ENCODE measurements at regions not wholly inside any gene's neighbourhood (a gene's known extent, or its start where the extent isn't known, plus 50 kb on each side); places are given as distances from the start of the nearest gene placed in this dataset.

- Histone ChIP-seq H3K4me3 (ENCODE audit: extremely low read depth in 1 of 4, insufficient read depth in 2 of 4, low read depth in 3 of 4, low read length in 4 of 4) (no peak overlapping the region), H4K20me1 (replicated peaks in 1 of 2; ENCODE audit: control insufficient read depth in 1 of 2, insufficient read depth in 2 of 2, low read length in 2 of 2) (peaks cover 0 to 4% of the 10 kb centered on the region in 2 experiments), H3K4ac (replicated peaks; ENCODE audit: insufficient read length, low read depth, low read length) (no peak overlapping the region), H3K56ac (replicated peaks; ENCODE audit: insufficient read length, low read depth, low read length) (no peak overlapping the region), H2BK20ac (ENCODE audit: low read length) (no peak overlapping the region), H3K27ac (ENCODE audit: low read depth, low read length) (no peak overlapping the region), H3K4me2 (ENCODE audit: insufficient read depth in 1 of 2, low read depth in 2 of 2, low read length in 2 of 2) (no peak overlapping the region), H3K79me1 (ENCODE audit: low read depth, low read length) (no peaks in the 10 kb centered on the region), H2BK15ac (ENCODE audit: low read length) (no peak overlapping the region), H3K36me3 (ENCODE audit: control insufficient read depth in 2 of 4, insufficient read depth in 4 of 4, low read length in 3 of 4) (peaks cover 0 to 3% (median 0%) of the 10 kb centered on the region in 4 experiments; a peak in 1 of 8 replicates), H3K27me3 (replicated peaks in 1 of 4; ENCODE audit: control insufficient read depth in 3 of 4, extremely low read depth in 1 of 4, insufficient read depth in 3 of 4, low read length in 3 of 4) (no peaks in the 10 kb centered on the region), H3K14ac (ENCODE audit: insufficient read length) (no peak overlapping the region), H2AFZ (ENCODE audit: low read length) (no peak overlapping the region), H4K5ac (ENCODE audit: insufficient read length, low read depth, low read length) (no peak overlapping the region), H3K9ac (replicated peaks in 1 of 4; ENCODE audit: extremely low read depth in 1 of 4, low read depth in 3 of 4, low read length in 3 of 4) (no peak overlapping the region), H3K23me2 (ENCODE audit: low read depth, low read length) (peaks cover 2% of the 10 kb centered on the region; the same call in 1 of the 2 replicates), H4K91ac (replicated peaks; ENCODE audit: insufficient read length, low read length) (no peak overlapping the region), H3K23ac (ENCODE audit: insufficient read length) (no peak overlapping the region), H3K18ac (ENCODE audit: extremely low read depth, low read length) (no peak overlapping the region), H3K4me1 (replicated peaks in 1 of 4; ENCODE audit: control insufficient read depth in 3 of 4, insufficient read depth in 4 of 4, low read length in 3 of 4) (no peaks in the 10 kb centered on the region), H3K9me3 (ENCODE audit: insufficient read depth in 2 of 2, low read depth in 1 of 2, low read length in 1 of 2) (no peaks in the 10 kb centered on the region), H3K79me2 (ENCODE audit: control insufficient read depth in 1 of 2, insufficient read depth in 2 of 2, low read length in 2 of 2) (no peaks in the 10 kb centered on the region), H4K8ac (ENCODE audit: extremely low read depth, insufficient read depth, low read length) (no peak overlapping the region), H2AK5ac (ENCODE audit: low read depth, low read length) (no peak overlapping the region), H2BK12ac (ENCODE audit: low read depth, low read length) (no peak overlapping the region), H2BK5ac (ENCODE audit: low read depth, low read length) (no peak overlapping the region), H2BK120ac (replicated peaks; ENCODE audit: low read depth, low read length) (no peak overlapping the region)
- ChIA-PET CTCF (ENCODE audit: partially characterized antibody) (interaction anchor here (0.5 to 1.7 kb wide), 3 partner anchors 12 to 72 kb away, joined by 3 to 4 read pairs (median 3); no protein-coding TSS in a partner anchor), POLR2A (ENCODE audit: partially characterized antibody) (no interaction called here)
- WGBS, 2 experiments (ENCODE audit: extremely low coverage in 1 of 2, insufficient coverage in 1 of 2, insufficient read length in 1 of 2, insufficient replicate concordance in 2 of 2, low coverage in 1 of 2, low lambda C conversion rate in 2 of 2, missing lambda C conversion rate in 1 of 2): 36% methylated on average over 7 of the region's 7 CpGs; no CpG with 5 or more reads in 1 of the 2 experiments
- no peak for TF ChIP-seq EP300 (IDR thresholded peaks at IDR 0.05; ENCODE audit: borderline replicate concordance in 1 of 2, low read depth in 2 of 2, low read length in 2 of 2)
- TF ChIP-seq RAD21 (IDR thresholded peaks at IDR 0.05 in 1 of 2, conservative IDR thresholded peaks at IDR 0.05 in 1 of 2; ENCODE audit: low read depth in 2 of 2, low read length in 2 of 2): peak; percentile 75 to 78
- TF ChIP-seq CTCF (IDR thresholded peaks at IDR 0.05; ENCODE audit: control extremely low read depth in 1 of 3, insufficient read depth in 1 of 3, low read depth in 1 of 3, low read length in 3 of 3): peak in 2 of 3 experiments; percentile 46; a peak in 3 of 4 replicates
- DNase-seq (ENCODE audit: low read depth in 1 of 2, low spot score in 2 of 2): peak in 1 of 2 experiments; percentile 59
- FAIRE-seq: peak; percentile 86
Measured at GRCh38 chrY:7344661-7345060, 433.1 kb upstream of the AMELY start.

Measured in H1 (cell line).